Right renal pelvis (tissue), 4 donors: ENCODE measurements at regions not wholly inside any gene's neighbourhood (a gene's known extent, or its start where the extent isn't known, plus 50 kb on each side); places are given as distances from the start of the nearest gene placed in this dataset.
"Not testable (repeated sequence)": the region's sequence is repeated elsewhere in the genome, so short reads cannot be mapped to it uniquely, and the experiment has no call there.

ENCODE experiments used
- DNase-seq, 4 donors: peaks; one replicate each; pipeline ENCODE4 v3.0.0-alpha.2; 2013; ENCODE audit warnings: low read depth in 4 of 4, low spot score in 3 of 4, missing footprints in 1 of 4

- DNase-seq: no peak
Measured at GRCh38 chr17:64773836-64774761, 112.0 kb upstream of the SMURF2 start.

- DNase-seq: no peak
Measured at GRCh38 chr17:64773386-64773835, 111.3 kb upstream of the SMURF2 start.

- DNase-seq: no peak
Measured at GRCh38 chr17:64772845-64773299, 110.8 kb upstream of the SMURF2 start.

DNA sequence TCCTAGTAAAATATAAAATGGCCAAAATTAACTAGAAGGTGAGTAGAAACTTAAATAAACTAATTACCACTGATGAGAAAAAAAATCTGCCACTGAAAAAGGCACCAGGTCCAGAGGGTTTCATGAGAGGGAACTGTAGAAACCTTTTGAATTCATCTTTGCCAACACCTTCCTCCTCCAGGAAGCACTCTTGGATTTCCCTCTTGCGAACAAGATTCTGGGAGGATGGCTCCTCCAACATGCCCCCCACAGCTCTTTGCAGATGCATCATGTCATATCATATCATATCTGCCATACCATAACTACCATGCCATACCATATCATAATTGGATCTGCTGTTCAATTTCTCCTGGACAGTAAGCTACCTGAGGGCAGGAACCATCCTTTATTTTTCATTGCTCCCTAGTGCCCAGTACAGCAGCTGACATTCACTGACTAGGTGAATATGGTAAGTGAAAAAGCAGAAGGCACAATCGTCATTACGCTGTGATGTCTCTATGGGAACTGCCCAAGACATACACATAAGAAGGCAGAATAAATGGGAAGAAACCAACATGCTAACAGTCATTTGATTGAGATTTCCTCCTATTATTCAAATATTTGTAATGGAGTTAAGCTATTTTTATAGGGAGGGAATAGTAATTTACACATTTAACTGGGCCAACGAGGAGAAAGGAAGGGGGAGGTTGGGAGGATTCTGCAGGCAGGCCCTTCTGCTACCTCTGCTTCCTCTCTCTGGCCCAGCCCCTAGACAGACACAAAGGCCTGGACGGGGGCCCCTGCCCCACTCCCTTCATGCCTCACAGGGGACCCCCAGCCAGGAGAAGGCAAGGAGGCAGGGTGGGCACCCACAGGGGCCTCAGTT, 110.1 kb upstream of the SMURF2 start:
- DNase-seq: no peak

GRCh38 chr17:64769712-64770111, 107.6 kb upstream of the SMURF2 start:
- DNase-seq: no peak

DNA sequence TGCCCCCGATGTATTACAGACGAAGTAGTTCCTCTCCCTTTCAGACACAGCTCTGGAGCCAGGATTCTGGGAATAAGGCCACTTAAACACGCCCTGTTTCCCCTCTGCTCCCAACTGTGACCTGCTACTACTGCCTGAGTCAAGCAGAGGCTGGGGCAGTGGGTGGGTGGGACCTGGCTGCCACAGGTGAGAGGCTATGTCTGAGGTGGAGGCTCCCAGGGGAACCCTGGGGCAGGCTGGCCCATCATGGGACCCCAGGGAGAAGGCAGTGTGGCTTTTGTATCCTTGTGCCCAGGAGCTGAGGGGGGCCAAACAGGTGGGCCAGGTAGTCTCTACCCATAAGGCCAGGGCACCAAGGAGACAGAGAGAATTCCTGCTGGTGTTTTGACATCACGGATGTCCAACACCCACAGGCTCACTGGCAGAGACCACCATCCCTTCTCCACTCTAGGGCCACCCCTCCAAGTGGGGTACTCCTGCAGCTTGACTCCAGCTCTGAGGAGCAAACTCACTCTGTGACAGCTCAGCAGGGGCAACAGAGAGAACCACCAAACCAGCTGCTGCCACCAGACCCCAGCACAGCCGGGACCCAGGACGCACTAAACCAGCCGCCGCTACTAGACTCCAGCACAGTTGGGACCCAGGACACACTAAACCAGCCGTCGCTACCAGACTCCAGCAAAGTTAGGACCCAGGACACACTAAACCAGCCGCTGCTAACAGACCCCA, 105.3 kb upstream of the SMURF2 start:
- DNase-seq: no peak

- DNase-seq: no peak
Measured at GRCh38 chr17:64765191-64765889, 103.2 kb upstream of the SMURF2 start.

DNA sequence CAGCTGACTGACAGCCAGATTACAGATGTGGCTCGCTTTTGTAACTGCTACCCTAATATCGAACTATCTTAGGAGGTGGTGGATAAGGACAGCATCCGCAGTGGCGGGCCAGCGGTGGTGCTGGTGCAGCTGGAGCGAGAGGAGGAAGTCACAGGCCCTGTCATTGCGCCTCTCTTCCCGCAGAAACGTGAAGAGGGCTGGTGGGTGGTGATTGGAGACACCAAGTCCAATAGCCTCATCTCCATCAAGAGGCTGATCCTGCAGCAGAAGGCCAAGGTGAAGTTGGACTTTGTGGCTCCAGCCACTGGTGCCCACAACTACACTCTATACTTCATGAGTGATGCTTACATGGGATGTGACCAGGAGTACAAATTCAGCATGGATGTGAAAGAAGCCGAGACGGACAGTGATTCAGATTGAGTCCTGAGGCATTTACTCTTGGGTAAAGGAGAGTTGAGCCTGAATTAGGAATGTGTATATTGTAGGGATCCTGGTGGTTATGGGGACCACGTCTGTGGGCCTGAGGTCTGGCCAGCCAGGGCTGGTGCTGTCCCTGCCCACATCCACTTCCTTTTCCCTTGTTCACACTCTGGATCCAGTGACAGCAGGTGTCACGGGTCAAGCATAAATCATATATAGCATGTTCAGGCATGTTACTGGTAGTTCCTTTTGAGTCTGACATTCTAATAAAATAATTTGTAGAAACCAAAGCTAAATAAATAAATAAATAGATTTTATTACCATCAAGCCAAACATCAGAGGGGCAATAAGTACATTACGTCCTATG, 89.0 kb upstream of the SMURF2 start:
- DNase-seq: no peak

DNA sequence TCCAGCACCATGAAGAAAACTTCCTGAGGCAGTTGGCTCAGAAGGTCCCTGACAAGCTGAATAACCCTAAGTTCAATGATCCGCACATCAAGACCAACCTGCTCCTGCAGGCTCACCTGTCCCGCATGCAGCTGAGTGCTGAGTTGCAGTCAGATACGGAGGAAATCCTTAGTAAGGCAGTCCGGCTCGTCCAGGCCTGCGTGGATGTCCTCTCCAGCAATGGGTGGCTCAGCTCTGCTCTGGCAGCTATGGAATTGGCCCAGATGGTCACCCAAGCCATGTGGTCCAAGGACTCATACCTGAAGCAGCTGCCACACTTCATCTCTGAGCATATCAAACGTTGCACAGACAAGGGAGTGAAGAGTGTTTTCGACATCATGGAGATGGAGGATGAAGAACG, 88.4 kb upstream of the SMURF2 start:
- no peak for DNase-seq

DNA sequence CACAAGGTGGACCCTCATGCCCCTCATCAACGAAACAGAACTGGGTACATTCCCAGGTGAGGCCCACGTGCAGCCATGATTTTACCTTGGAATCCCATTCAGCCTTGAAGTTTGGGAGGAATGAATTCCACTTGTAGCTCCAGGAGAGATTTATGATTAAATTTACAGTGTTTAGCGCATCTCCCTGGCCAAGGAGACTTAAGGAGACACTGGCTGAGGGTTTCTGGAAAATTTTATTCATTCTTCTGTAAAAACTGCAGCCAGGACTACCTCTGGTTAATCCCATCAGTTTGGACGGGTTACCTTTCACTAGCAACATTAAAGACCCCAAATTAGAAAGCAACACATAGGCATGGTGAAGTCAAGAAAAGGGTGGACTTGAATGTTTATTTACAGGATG, 87.2 kb upstream of the SMURF2 start:
- no peak for DNase-seq

DNA sequence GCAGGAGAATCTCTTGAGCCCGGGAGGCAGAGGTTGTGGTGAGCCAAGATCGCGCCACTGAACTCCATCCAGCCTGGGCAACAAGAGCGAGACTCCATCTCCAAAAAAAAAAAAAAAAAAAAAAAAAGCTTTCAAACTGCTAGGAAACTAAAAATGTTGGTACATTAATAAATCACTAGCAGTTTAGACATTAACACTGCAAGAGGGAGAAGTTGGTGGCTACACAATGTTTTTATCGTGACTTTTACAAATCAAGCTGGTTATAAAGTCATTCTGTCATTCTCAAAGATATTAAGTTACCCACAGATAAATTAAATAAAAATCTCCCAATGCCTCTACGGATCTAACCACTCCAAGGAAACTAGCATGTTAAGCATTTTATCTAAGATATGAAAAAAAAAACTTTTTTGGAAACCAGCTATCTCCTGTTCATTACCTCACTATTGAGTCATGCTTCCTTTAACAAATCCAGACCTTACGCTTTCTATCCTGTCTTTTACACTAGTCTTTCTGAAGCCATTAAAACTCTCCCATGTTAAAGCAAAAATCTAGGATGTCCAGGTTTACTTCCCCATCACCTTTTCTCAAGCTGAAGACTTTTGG, 85.9 kb upstream of the SMURF2 start:
- no peak for DNase-seq

GRCh38 chr17:64742326-64742725, 80.2 kb upstream of the SMURF2 start:
- DNase-seq: no peak

DNA sequence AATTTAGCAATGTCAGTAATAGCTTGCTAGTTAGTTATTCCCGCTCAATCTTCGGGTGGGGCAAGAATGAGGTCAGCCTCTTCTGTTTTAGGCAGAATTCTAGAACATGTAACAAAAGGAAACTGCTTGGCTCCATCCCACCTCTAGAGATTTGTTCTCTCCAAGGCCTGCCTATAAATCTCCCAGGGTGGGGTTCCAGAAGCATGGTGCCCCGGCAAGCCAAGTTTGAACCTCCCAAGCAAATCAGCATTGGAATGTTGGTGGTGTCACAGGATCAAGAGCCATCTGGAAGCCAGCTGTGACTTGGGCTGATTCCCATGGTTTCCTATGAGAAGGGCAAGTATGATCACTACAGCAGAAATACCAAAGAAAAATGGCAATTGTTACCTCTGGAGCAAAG, 79.8 kb upstream of the SMURF2 start:
- DNase-seq: not testable (repeated sequence)

GRCh38 chr17:64741038-64741641, 79.0 kb upstream of the SMURF2 start:
- DNase-seq: no peak

GRCh38 chr17:64739316-64740058, 77.4 kb upstream of the SMURF2 start:
- no peak for DNase-seq

DNA sequence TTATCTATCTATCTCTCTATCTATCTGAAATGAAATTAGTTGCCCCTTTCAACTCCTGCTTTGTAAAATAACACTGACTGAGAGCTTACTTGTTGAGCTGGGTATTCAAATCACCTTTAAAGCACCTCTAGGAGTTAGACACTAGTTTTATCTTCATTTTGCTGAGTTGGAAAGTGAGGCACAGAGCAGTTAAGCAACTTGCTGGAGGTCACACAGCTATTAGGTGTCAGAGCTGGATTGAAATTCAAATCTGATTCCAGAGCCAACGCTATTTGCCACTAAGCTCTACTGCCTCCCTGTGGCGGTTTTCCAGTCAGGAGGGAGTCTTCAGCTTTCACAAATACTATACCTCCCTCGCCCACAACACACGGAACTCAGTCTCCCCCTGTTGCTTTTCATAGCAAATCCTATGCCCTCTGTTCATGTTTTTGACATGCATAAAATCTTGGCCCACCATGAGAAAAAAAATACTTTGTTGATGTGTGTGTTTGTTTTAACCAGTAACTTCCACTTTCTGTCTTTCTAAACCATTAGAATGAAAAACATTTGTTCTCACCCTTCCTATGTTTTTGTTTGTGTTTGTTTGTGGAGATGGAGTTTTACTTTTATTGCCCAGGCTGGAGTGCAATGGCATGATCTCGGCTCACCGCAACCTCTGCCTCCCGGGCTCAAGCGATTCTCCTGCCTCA, 74.8 kb upstream of the SMURF2 start:
- DNase-seq: no peak

DNA sequence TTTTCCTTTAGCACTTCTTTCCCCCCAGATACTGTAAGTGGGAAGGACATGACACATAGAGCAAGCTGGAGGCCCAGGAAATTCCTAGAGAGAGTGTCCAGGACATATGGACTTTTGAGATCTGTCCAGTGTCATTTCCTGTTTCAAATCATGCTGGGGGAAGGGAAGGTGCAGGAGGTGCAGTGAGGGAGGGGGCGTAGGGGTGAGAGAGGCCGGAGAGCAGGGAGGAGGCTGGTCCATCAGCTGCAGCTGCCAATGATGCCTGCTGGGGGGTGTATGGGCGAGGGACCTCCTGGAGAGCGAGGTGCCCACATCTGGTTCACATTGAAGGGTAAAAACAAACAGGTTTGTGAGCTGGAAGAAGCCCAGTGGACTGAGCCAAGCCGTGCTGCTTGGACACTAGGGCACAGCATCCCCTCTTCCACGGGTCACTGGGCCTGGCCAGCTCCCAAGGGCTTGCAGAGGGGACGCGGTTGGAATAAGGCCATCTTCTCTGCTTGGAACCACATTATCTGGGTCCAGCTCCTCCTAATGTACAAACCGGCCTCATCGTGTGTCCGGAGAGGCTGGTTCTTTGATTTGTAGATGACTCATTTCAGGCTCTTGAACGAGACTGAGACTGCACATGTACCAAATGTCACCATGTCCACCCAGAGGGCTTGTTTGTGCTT, 70.4 kb upstream of the SMURF2 start:
- DNase-seq: no peak
